Breast epithelium (tissue), 3 donors: ENCODE measurements at regions not wholly inside any gene's neighbourhood (a gene's known extent, or its start where the extent isn't known, plus 50 kb on each side); places are given as distances from the start of the nearest gene placed in this dataset.

Source experiments
- POLR2A ChIP-seq: fragments of 450-650 bp; IDR thresholded peaks from one replicate; pipeline ENCODE4 v1.6.1; 2016; ENCODE audit warnings: antibody characterized with exemption, mild to moderate bottlenecking, moderate library complexity
- POLR2AphosphoS5 ChIP-seq, 3 donors: sonication (generic); formaldehyde crosslinking; IDR thresholded peaks; one replicate each; pipeline ENCODE4 v1.6.1; 2017; ENCODE audit warnings: antibody characterized with exemption in 3 of 3
- TF ChIP-seq, protein P1 (sequence below), 3 donors: fragments of 450-650 bp; IDR thresholded peaks; one replicate each; pipeline ENCODE4 v1.5.1; 2016 to 2017; ENCODE audit warnings: antibody characterized with exemption in 3 of 3, mild to moderate bottlenecking in 3 of 3, moderate library complexity in 3 of 3

DNA sequence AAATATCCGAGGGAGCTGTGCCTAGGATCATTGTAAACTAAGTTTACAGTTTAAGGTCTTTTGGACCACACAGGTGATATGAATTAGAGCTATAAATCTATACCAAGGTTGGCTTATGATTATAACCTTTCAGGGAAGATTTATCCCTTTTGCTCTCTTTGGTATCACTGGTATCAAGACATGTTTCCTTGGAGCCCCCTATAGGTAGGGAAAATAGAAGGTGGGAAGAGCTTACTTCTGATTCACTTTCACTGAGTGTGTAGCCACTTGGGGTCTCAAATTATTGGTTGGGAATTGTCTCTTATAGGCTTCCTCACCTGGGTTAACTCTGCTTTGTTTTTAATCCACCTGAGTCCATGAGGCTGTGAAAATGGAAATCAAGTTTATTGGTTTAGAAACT is 262.1 kb upstream of the NR3C2 start:
- TF ChIP-seq POLR2A (no peak), POLR2AphosphoS5 (IDR thresholded peaks at IDR 0.05) (no peak)
- TF ChIP-seq, protein P1, sequence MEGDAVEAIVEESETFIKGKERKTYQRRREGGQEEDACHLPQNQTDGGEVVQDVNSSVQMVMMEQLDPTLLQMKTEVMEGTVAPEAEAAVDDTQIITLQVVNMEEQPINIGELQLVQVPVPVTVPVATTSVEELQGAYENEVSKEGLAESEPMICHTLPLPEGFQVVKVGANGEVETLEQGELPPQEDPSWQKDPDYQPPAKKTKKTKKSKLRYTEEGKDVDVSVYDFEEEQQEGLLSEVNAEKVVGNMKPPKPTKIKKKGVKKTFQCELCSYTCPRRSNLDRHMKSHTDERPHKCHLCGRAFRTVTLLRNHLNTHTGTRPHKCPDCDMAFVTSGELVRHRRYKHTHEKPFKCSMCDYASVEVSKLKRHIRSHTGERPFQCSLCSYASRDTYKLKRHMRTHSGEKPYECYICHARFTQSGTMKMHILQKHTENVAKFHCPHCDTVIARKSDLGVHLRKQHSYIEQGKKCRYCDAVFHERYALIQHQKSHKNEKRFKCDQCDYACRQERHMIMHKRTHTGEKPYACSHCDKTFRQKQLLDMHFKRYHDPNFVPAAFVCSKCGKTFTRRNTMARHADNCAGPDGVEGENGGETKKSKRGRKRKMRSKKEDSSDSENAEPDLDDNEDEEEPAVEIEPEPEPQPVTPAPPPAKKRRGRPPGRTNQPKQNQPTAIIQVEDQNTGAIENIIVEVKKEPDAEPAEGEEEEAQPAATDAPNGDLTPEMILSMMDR (IDR thresholded peaks at IDR 0.05): no peak
